ENCODE measurements at regions not wholly inside any gene's neighbourhood (a gene's known extent, or its start where the extent isn't known, plus 50 kb on each side); places are given as distances from the start of the nearest gene placed in this dataset.

DNA sequence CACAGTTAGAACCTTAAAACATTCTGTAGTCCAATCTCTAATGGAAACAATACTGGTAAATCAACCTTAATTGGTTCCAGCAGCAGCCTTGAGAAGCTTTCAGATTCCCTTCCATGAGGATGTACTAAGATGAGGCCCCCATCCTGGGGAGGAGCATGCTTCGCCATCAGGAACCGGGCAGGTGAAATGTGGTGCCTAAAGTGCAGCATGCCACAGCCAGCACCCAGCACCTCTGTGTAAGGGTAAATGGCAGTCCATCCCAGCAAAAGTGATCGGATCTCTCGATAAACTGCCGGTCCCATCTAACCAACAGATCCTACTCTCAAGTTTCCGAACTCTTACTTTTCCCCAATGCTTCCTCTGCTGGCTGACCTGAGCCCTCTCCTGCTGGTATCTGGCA, 166.3 kb upstream of the PDE10A start:
- Histone ChIP-seq H3K36me3 (ENCODE audit: control insufficient read depth in 2 of 2, extremely low read depth in 1 of 2, insufficient read depth in 2 of 2, low read length in 2 of 2) (no peaks in the 10 kb centered on the region), H3K9ac (replicated peaks; ENCODE audit: extremely low read depth, insufficient read depth, low read length) (no peak overlapping the region), H3K9me3 (replicated peaks; ENCODE audit: control insufficient read depth, insufficient read depth, low read length) (no peaks in the 10 kb centered on the region), H3K27me3 (ENCODE audit: control insufficient read depth in 2 of 2, insufficient read depth in 2 of 2, low read length in 2 of 2) (no peaks in the 10 kb centered on the region), H3K4me2 (ENCODE audit: insufficient read depth, low read length) (no peak overlapping the region), H3K27ac (ENCODE audit: insufficient read depth, low read depth, low read length) (no peak overlapping the region), H3K79me2 (ENCODE audit: control insufficient read depth, insufficient read depth, low read length) (no peaks in the 10 kb centered on the region), H3K4me3 (replicated peaks in 1 of 3; ENCODE audit: insufficient read depth in 1 of 3, low read depth in 1 of 3, low read length in 3 of 3) (no peak overlapping the region), H2AFZ (ENCODE audit: low read depth, low read length) (no peak overlapping the region), H3K9me1 (replicated peaks; ENCODE audit: control insufficient read depth, extremely low read depth, insufficient read depth, low read length) (no peaks in the 10 kb centered on the region), H4K20me1 (replicated peaks; ENCODE audit: control insufficient read depth, extremely low read depth, insufficient read depth, low read length) (no peaks in the 10 kb centered on the region), H3K4me1 (ENCODE audit: control insufficient read depth, extremely low read depth, insufficient read depth, low read length) (no peaks in the 10 kb centered on the region)
- intact Hi-C loops (cut with micrococcal nuclease) (no loop called here), dilution Hi-C loops (cut with MboI; ENCODE audit: extremely low pct_ligation_motif_present, low sequenced_read_pairs) (no loop called here)
- POLR2A ChIA-PET, result no interaction called here
- TF ChIP-seq MYC (IDR thresholded peaks at IDR 0.05; ENCODE audit: low read depth, low read length) (no peak), GATA2 (IDR thresholded peaks at IDR 0.05; ENCODE audit: insufficient read depth, insufficient read length, low read depth, low read length) (no peak), JUN (IDR thresholded peaks at IDR 0.05; ENCODE audit: borderline replicate concordance, insufficient read depth, insufficient read length, low read depth) (no peak), EZH2 (IDR thresholded peaks at IDR 0.05; ENCODE audit: borderline replicate concordance, low read depth, low read length, severe bottlenecking) (no peak), POLR2A (IDR thresholded peaks at IDR 0.05; ENCODE audit: low read depth, low read length) (no peak), POLR2AphosphoS5 (IDR thresholded peaks at IDR 0.05; ENCODE audit: insufficient read depth, low read depth, low read length) (no peak), FOS (IDR thresholded peaks at IDR 0.05; ENCODE audit: borderline replicate concordance, insufficient read depth, low read length) (no peak)
- TF ChIP-seq, protein P1, sequence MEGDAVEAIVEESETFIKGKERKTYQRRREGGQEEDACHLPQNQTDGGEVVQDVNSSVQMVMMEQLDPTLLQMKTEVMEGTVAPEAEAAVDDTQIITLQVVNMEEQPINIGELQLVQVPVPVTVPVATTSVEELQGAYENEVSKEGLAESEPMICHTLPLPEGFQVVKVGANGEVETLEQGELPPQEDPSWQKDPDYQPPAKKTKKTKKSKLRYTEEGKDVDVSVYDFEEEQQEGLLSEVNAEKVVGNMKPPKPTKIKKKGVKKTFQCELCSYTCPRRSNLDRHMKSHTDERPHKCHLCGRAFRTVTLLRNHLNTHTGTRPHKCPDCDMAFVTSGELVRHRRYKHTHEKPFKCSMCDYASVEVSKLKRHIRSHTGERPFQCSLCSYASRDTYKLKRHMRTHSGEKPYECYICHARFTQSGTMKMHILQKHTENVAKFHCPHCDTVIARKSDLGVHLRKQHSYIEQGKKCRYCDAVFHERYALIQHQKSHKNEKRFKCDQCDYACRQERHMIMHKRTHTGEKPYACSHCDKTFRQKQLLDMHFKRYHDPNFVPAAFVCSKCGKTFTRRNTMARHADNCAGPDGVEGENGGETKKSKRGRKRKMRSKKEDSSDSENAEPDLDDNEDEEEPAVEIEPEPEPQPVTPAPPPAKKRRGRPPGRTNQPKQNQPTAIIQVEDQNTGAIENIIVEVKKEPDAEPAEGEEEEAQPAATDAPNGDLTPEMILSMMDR (IDR thresholded peaks at IDR 0.05; ENCODE audit: extremely low read depth in 1 of 2, insufficient read depth in 1 of 2, low read depth in 1 of 2, low read length in 2 of 2), result no peak
- TF ChIP-seq, protein P2, sequence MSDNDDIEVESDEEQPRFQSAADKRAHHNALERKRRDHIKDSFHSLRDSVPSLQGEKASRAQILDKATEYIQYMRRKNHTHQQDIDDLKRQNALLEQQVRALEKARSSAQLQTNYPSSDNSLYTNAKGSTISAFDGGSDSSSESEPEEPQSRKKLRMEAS (IDR thresholded peaks at IDR 0.05; ENCODE audit: insufficient read depth, insufficient read length), result no peak
- CTCF ChIA-PET, result interaction anchor here (1.9 kb wide), 1 partner anchor 99 kb away, joined by 6 read pairs; no protein-coding TSS in a partner anchor
- DNase-seq (ENCODE audit: low read depth, low spot score) (no peak), FAIRE-seq (no peak)
- BruUV-seq (replicated peaks), result no TSS peak

Measured in endothelial cell of umbilical vein (primary cell).